HG03196 (cell line): ENCODE measurements at regions not wholly inside any gene's neighbourhood (a gene's known extent, or its start where the extent isn't known, plus 50 kb on each side); places are given as distances from the start of the nearest gene placed in this dataset.
"Not testable (repeated sequence)": the region's sequence is repeated elsewhere in the genome, so short reads cannot be mapped to it uniquely, and the experiment has no call there.

Source experiments
- ATAC-seq: cut with Tn5 transposase; IDR thresholded peaks from one replicate; pipeline ENCODE4 v1.9.1; 2021; ENCODE audit not compliant: unreplicated experiment

- ATAC-seq: no peak
Observed at GRCh38 chr9:20240498-20240897, 381.8 kb downstream of the MLLT3 start.

- ATAC-seq: no peak
Observed at GRCh38 chr9:20238921-20239320, 383.4 kb downstream of the MLLT3 start.

GRCh38 chr9:20237686-20238085 lies 384.6 kb downstream of the MLLT3 start:
- ATAC-seq: no peak

GRCh38 chr9:20236676-20237075 lies 385.6 kb downstream of the MLLT3 start:
- ATAC-seq: no peak

GRCh38 chr9:20235206-20235605 lies 387.1 kb downstream of the MLLT3 start:
- not testable (repeated sequence) for ATAC-seq

GRCh38 chr9:20228096-20228495 lies 394.2 kb downstream of the MLLT3 start:
- no peak for ATAC-seq

GRCh38 chr9:20227166-20227874 lies 395.0 kb downstream of the MLLT3 start:
- ATAC-seq: no peak

GRCh38 chr9:20226345-20226744 lies 396.0 kb downstream of the MLLT3 start:
- no peak for ATAC-seq

GRCh38 chr9:20225826-20226225 lies 396.5 kb downstream of the MLLT3 start:
- ATAC-seq: no peak

- ATAC-seq: no peak
Observed at GRCh38 chr9:20224756-20225155, 397.5 kb downstream of the MLLT3 start.

GRCh38 chr9:20220286-20220685 lies 402.0 kb downstream of the MLLT3 start:
- no peak for ATAC-seq

GRCh38 chr9:20219437-20219836 lies 402.9 kb downstream of the MLLT3 start:
- ATAC-seq: no peak

GRCh38 chr9:20217596-20217995 lies 404.7 kb downstream of the MLLT3 start:
- ATAC-seq: no peak

- no peak for ATAC-seq
Observed at GRCh38 chr9:20216438-20216837, 405.9 kb downstream of the MLLT3 start.

- no peak for ATAC-seq
Observed at GRCh38 chr9:20215552-20215951, 406.7 kb downstream of the MLLT3 start.

GRCh38 chr9:20212806-20213205 lies 409.5 kb downstream of the MLLT3 start:
- no peak for ATAC-seq

- ATAC-seq: no peak
Observed at GRCh38 chr9:20209391-20210340, 412.6 kb downstream of the MLLT3 start.

- no peak for ATAC-seq
Observed at GRCh38 chr9:20208961-20209371, 413.3 kb downstream of the MLLT3 start.

- no peak for ATAC-seq
Observed at GRCh38 chr9:20208226-20208625, 414.1 kb downstream of the MLLT3 start.

- ATAC-seq: no peak
Observed at GRCh38 chr9:20207176-20207575, 415.1 kb downstream of the MLLT3 start.

- no peak for ATAC-seq
Observed at GRCh38 chr9:20205821-20206220, 416.5 kb downstream of the MLLT3 start.

GRCh38 chr9:20200991-20201431 lies 412.2 kb upstream of the SLC24A2 start:
- no peak for ATAC-seq
